ENCODE measurements at regions not wholly inside any gene's neighbourhood (a gene's known extent, or its start where the extent isn't known, plus 50 kb on each side); places are given as distances from the start of the nearest gene placed in this dataset.

DNA sequence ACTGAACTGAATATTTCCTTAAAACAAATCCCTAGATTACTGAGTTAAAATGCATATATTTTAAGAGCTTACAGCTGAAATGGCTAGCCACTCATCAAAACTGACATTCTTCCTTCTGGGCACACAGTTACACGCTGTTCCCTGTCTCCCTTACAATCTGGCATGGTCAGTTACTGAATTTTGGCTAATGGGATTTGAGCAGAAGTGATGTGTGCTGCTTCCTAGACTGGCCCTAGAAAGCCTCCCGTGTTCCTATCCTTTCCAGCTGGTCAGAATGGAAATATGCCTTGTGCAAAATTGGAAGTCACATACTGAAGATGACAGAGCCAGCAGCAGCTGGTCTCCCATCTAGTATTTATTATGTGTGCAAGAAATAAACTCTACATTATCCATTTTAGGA lies 128.7 kb upstream of the NAMPT start:
- no peak for DNase-seq

- DNase-seq = no peak
Measured at GRCh38 chr7:106405697-106406141, 120.9 kb upstream of the NAMPT start.

GRCh38 chr7:106402898-106403297 lies 118.1 kb upstream of the NAMPT start:
- DNase-seq = no peak

DNA sequence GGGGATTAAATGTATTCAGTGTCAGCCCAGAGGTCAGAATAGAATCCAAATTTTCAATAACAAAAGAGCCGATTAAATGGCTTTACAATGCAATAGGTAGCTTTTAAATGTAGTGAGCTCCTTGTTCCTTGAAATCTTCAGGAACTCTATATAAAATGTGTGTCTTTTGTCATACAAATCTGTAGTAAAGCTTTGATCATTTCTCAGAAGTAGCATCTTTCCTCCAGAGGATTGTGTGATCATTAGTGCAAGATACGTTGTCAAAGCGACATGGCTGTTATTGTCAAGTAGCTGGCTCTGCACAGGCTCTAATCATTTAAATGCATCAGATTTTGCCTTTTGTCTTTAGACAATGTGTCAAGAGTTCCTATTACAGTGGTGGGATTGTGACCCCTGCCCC lies 116.1 kb upstream of the NAMPT start:
- DNase-seq = no peak

DNA sequence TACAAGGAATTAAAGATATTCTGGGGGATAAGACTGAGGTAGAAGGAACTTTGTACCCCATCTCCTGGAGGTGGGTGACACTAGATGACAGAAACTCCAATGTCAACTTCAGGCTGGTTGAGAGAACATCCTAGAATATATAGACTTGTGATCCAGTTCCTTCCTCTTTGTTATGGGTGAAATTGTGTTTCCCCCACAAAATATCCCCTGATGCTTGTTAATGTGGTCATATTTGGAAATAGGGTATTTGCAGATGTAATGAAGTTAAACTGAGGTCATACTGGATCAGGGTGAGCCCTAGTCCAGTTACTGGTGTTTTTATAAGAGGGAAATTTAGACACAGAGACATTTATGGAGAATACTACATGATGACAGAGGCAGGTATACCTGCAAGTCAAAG lies 114.0 kb upstream of the NAMPT start:
- DNase-seq = no peak

GRCh38 chr7:106397994-106398393 lies 113.2 kb upstream of the NAMPT start:
- no peak for DNase-seq

DNA sequence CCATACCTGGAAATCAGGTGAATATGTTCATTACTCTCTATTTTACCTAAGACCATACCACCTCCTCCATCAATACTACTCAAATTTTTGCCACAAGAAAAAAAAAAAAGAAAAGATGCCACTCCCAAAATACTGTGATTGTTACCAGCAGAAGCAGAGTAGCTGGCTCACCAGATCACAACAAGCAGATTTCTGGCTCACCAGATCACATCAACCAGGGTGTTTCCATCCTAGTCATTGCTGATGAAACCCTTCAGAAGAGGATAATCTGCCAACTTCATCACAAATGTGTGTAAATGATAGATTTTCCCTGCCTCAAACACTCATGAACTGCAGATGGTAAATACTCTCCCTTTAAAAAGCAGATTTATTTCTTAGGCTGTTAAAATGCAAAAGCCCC lies 109.7 kb upstream of the NAMPT start:
- no peak for DNase-seq

- no peak for DNase-seq
Measured at GRCh38 chr7:106393564-106394251, 108.9 kb upstream of the NAMPT start.

DNA sequence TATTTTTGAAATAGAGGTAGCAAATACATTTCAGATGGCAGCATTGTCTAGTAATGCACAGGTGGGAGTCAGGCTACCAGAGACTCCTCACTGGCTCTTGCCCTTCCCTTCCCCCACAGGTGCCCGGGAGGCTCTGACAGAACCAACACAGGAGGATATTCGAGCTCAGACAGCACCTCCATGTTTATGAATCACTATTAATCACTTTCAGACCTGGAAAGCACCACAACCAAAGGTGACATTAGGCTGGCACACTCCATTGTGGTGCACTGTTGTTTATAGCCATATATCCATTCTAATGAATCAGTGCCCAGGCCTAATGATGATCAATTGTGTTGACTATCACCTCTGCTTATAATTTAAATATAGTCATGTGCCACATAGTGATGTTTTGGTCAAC lies 107.8 kb upstream of the NAMPT start:
- DNase-seq = no peak

- DNase-seq = no peak
Measured at GRCh38 chr7:106392144-106392543, 107.4 kb upstream of the NAMPT start.

DNA sequence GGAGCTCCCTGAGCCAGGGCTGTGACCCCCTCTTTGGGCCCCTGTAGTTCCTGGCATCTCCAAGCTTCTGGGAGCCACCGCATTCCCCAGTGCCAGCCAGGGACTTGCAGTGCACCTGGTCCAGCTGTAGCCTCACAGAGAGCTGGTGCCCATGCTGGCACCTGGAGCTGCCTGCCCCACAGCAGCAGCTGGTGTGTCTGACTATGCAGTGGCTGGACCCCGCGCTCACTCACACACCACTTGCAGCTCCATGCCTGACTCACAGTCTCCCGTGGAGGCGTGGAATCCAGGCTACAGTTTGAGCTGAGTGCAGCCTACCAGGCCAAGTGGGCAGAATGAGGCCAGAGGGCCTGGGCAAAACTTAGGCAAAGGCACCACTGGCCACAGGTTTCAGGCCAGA lies 102.2 kb upstream of the NAMPT start:
- no peak for DNase-seq

GRCh38 chr7:106384373-106384772 lies 99.6 kb upstream of the NAMPT start:
- DNase-seq = no peak

DNA sequence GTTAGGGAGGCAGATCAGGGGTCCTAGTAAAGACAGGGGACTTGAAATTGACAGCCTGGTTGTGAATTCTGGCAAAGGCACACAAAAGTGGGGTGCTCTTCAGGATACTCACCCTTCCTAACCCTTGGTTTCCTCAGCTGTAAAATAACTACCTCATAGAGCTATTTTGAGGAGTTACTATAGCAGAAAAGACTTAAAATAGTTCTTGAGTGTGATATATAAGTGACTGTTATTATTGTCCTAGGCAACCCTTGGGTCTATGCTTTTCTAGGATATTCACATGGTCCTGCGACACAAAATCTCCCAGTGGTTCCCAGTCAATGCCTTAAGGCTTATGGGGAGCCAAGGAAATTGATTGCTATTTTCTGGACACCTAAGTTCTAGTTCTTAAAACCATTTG lies 98.1 kb upstream of the NAMPT start:
- no peak for DNase-seq

GRCh38 chr7:106382129-106382528 lies 97.3 kb upstream of the NAMPT start:
- DNase-seq = no peak

GRCh38 chr7:106381252-106381651 lies 96.5 kb upstream of the NAMPT start:
- DNase-seq = no peak

DNA sequence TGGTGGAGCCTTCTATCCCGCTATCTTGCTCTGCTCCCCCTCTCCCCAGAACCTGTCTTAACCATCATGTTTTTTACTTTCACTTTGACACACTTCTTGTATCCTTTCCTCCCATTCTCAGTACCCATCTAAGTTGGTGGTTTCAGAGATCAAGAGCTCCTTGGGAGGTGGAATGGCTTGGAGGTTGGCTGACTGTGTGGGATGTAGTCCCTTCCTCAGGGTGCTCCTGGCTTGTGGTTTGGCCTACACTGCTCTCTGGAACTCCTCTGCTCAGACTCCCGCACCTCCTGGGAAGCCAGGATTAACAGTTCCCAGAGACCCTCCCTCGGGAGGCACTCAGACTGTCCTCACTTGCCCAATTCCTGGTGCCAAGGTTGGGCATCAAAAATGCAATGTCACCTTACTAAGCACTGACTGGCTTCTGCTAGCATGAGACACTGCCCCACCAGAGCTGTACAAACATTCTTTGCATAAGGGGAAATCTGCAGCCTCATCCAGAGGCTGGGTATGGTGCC lies 93.1 kb upstream of the NAMPT start:
- no peak for DNase-seq

DNA sequence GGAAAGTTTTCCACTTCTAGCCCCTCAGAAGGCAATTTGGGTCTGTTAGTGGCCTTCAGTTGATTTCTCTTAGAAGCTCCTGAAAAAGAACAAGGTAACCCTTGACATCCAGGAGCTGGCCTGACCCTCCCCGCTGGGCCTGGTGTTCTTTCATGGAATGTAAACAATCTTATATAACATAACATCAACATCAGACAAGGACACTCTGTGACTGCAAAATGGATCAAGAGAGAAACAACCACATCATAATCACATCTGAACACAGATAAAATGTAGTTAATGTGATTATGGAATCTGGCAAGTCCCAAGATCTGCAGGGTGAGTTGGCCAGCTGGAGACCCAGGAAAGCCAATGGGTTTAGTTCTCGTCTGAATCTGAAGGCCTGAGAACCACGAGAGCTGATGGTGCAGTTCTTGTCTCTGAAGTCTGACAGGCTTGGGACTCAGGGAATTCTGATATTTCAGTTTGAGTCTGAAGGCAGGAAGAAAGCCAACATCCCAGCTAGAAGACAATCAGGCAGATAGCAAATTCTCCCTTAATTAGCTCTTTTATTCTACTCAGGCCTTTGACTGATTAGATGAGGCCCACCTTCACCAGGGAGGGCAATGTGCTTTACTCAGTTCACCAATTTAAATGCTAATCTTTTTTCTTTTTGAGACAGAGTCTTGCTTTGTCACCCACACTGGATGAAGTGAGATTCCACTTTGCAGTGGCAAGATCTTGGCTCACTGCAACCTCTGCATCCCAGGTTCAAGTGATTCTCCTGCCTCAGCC lies 91.4 kb upstream of the NAMPT start:
- no peak for DNase-seq

GRCh38 chr7:106375499-106375898 lies 90.7 kb upstream of the NAMPT start:
- DNase-seq = no peak

DNA sequence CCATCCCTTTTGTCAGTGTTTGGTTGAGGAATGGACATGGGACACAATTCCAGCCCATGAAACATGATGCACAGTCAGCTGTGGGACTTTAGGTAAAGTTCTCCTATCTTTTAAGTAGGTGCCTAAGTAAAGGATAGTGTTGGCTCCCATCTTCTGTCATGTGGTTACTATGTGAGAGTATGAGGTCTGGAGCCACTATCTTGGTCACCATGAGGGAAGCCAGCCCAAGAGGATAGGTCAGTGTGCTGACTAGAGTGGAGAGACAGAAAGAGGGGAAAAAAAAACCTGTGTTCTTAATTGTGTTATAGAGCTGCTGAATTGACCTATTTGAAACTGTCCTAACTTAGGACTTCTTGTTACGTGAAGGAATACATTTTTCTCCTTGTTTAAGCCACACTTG lies 89.7 kb upstream of the NAMPT start:
- no peak for DNase-seq

- DNase-seq = no peak
Measured at GRCh38 chr7:106372595-106373318, 88.0 kb upstream of the NAMPT start.

GRCh38 chr7:106372126-106372525 lies 87.3 kb upstream of the NAMPT start:
- no peak for DNase-seq

- no peak for DNase-seq
Measured at GRCh38 chr7:106371629-106372028, 86.8 kb upstream of the NAMPT start.

- DNase-seq = no peak
Measured at GRCh38 chr7:106370542-106370941, 85.8 kb upstream of the NAMPT start.

- no peak for DNase-seq
Measured at GRCh38 chr7:106369816-106370215, 85.0 kb upstream of the NAMPT start.

Data from activated gamma-delta T cell treated with Interleukin-2 at 50 U/mL for 16 hours (primary cell).